Activated CD4-positive, alpha-beta T cell treated with anti-CD3 and anti-CD28 coated beads, Interleukin-2, amount 50 U/mL, for 1 hour (primary cell): ENCODE measurements at regions not wholly inside any gene's neighbourhood (a gene's known extent, or its start where the extent isn't known, plus 50 kb on each side); places are given as distances from the start of the nearest gene placed in this dataset.

Experiments used
- DNase-seq: peaks from one replicate; pipeline ENCODE4 v3.0.0-alpha.2; 2020

DNA sequence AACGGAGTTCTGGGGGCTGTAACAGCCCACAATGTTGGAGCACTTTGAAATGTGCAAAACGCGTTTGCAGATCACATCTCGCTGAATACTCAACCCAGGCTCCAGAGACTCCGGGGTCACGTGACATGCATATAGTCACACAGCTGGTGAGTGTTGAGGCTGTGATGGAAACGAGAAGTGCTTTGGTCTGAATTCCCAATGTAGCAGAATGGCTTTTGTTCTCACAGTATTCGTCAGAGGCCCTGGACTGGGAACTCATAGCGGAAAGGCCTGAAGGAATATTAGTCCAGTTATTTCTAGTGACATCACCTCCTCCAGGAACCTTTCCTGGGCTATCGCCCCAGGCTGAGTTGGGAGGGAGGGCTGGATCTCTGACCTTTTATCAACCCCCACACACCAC lies 95.8 kb upstream of the CRHR1 start:
- no peak for DNase-seq

DNA sequence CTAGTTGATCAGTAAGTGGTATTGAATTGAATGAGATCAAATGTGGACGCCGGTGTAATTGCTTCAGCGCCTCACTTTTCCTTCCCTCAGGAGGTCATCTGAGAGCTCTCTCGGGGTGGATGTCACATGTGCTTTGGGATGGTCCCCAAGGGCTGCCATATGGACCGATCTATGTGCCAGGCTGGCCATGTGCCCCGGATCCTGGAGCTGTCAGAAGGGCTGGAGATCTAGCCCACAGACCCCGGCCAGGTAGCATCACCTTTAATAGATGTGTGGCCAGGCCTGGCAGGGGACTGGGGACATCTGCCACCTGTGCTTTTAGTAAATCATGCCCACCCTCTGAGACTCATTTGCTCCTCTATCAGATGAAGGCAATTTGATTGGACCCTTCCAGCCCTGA lies 95.3 kb upstream of the CRHR1 start:
- no peak for DNase-seq

DNA sequence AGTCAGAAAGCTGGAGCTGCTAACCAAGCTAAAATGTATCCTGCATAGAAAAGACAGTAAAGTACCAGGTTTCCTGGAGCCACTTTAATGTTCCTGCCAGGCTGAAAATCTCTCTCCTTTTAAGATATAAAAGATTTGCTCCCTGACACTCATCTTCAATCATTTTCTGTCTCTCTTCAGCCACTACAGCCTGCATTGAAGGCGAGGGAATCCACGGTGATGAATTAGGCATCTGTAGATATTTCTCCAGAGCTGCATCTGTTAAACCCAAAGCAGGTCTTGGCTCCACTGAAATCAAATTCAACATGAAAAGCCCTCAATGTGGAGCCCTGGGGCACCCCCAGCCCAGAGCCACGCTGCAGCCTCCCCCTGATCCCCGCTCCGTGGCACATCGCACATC lies 94.7 kb upstream of the CRHR1 start:
- DNase-seq, result no peak

DNA sequence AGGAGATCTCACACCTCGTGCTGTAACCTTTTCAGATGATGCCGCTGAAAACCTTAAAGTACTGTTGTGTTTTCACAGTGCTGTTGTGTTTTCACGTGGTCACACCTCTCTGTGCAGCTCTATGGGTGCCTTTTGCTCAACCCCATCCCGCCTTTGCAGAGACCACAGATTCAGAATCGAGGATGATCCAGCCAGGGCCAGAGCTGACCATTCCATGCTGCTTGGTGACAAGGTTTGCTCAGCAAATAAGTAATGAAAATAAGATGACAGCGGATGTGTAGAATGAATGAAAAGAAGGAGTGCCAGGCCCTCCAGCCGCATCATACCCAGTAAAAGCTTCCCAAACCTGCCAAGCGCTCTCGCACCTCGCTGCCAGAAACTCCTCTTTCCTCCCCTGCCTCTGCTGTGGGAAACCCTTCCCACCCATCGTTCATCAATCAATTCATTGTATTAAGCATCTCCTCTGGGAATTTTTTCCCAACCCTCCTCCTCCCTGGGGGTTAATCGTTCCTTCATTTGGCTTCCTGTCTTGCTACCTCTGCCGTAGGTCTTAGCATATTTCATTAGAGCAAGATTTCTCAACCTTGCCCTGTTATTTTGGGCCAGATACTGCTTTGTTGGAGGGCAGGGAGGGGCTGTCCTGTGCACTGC lies 93.4 kb upstream of the CRHR1 start:
- no peak for DNase-seq

DNA sequence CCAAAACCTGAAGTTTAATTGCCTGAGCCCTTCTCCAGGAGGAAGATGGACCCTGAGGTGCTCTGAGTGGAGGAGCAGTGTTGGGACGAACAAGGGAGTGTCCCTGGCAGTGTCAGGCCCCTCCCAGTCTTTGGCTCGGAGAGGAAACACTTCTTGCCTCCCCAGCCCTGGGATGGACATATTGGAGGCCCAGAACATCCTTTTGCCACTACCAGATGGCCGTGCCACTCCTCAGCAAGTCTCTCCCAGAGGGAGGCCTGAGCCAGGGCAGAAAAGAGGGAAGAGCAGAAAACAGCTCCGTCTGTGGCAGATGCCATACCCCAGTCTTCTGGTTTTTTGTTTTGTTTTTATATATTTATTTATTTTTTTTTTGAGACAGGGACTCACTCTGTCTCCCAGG lies 91.5 kb upstream of the CRHR1 start:
- DNase-seq, result no peak

DNA sequence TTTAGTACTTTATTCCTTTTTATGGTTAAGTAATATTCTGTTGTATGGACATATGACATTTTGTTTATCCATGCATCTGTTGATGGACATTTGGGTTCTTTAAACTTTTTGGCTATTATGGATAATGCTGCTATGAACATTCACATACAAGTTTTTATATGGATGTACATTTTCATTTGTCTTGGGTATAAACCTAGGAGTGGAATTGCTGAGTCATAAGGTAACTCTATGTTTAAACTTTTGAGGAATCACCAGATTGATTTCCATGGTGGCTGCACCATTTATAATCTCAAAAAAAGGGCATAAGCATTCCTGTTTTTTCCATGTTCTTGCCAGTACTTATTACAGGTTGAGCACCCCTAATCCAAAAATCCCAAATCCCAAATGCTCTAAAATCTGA lies 90.3 kb upstream of the CRHR1 start:
- DNase-seq, result no peak

DNA sequence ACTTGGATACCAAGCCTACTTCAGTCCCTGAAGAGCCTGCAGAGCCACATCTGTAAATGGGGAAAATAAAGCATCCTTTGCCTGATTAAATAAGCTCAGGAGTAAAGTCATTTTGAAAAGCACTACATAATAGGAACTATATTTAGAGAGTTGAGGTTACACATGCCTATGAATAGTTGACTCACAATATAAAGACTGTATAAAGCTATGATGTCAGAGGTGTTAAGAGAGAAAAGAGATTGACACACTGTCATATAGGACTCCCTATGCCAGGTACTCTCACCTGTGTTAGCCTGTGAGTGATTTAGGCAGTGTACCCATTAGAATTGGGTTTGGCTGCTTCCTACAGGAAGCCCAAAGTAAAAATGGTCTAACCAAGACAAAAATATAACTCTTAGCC lies 87.7 kb upstream of the CRHR1 start:
- no peak for DNase-seq

DNA sequence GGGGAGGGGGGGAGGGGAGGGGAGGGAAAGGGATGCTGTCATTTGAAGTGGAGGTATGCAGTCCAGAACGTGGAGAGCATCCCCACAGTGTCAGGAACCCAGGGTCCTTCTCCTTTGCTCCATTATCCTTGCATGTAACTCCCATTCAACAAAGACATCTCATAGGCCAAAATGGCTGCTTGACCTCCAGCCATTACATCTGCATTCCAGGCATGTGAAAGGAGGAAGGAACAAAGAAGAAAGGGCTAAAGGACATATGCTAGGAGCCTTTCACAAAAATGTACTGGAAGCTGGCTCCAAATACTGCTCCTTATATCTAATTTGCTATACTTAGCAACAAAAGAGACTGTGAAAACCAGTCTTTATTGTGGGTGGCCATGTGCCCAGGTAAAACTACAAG lies 87.0 kb upstream of the CRHR1 start:
- no peak for DNase-seq

DNA sequence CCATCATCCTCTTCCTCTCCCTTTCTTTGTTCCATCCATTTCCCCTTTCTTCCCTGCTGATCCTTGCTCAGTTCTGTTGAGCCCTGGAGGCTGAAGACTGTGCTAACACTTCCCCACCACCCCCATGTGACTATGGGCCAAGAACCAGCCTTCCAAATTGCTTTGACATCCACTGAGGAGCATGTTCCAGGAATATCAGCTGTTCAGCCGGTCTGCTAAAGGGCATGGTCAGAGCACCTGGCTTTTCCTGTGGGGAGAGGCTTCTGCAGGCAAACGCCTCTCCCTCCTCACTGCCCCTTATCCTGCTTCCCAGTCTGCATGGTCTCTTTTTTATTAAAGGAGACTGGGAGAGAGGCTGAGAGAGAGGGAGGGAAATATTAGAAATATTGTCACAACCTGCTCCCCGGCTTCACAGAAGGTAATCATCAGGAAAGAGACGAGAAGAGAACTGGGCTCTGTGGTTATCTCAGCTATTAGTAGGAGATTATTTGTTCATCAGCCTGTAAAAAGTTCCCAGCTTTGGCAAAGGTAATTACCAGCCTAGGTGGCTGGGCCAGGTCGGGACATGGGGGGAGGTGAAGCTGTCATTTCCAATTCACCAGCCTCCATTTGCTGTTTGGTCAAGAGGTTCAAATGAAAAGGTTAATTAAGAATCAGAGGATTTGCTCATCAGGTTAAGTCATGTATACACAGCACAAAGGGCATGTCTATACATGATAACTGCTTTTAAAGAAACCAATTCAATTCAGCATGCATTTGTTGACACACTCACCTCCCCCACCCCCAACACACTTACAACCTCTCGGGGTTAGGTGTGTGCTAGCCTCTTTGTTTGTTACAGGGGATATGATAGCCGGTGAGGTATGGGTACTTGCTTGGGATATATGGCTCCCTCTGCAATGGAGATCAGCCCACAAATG lies 83.7 kb upstream of the CRHR1 start:
- DNase-seq, result no peak

DNA sequence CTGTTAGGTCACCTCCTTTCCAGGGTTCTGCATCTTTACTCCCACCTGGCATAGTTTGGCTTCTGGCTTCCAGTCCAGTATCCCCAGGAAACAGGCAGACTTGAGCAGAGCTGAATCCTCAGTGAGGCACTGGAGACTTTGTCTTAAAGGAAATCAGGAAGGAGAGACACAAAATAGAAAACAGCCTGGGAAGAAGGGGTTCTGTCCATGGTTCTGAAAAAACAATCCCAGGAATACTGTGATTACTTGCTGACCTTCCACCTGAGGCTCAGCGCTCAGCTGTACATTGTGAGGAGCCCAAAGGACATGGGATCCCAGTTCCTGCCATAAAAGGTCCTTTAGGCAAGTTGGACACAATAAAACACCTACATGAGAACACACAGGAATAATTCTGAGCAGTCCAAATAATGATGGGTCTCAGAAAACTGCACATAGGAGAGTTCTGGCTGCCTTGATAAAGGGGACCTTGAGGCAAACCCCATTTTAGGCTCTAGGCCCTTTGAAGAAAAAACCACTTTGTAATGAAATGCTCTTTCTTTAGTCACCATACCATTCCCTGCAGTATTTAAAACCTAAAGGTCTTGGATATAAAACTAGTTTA lies 81.4 kb upstream of the CRHR1 start:
- DNase-seq, result no peak

DNA sequence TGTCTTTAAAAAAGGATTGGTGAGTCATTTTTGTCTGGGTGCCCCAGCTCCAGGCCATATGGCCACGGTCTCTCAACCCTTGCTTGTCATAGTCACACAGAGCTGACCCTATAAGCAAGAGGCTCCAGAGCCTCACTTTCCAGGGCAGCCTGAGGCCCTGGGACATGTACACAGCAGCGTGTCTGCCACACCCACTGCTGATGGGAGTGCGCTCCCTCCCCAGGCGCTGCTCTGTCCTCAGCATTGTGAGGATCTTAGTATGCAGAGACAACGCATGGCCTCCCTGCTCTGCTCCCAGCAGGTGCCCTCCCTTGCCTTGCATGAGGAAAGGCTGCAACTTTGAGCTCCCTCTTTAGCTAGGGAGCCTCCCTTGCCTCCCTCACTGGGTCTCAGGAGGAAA lies 80.8 kb upstream of the CRHR1 start:
- DNase-seq, result no peak

DNA sequence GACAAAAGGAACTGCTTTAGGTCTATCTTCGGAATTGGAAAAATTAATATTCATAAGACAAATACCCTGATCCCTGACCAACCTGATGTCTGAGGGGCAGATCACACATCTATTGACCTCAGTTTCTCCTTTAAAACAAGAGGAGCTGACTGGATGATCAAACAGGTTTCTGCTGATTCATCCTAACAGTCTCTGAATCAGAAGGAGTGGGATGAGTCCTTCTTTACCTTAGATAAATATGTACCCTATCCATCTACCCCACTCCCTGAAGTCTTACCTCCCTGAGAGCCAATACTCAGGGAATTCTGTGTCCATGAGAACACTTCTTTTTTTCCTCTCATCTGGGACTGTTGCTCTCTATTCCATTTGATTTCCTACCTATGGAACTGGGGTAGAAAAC lies 80.3 kb upstream of the CRHR1 start:
- DNase-seq, result no peak

DNA sequence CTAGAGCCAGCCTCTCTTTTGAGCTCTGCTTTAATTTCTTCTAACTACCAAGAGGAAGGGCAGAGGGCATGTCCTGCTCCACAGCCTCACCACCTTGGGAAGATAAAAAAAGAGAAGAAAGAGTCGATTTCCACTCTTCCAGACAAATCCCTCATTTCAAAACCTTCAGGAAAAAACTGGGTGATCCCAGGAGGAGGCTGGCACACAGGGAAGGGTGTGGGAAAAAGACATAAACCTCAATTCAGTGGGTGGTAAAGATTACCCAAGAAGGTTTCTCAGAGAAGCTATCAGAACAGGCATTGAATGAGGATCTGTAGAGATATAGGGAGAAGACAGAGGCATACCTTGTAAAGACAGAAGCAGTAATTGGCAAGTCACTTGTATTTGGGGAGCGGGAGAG lies 79.9 kb upstream of the CRHR1 start:
- no peak for DNase-seq

DNA sequence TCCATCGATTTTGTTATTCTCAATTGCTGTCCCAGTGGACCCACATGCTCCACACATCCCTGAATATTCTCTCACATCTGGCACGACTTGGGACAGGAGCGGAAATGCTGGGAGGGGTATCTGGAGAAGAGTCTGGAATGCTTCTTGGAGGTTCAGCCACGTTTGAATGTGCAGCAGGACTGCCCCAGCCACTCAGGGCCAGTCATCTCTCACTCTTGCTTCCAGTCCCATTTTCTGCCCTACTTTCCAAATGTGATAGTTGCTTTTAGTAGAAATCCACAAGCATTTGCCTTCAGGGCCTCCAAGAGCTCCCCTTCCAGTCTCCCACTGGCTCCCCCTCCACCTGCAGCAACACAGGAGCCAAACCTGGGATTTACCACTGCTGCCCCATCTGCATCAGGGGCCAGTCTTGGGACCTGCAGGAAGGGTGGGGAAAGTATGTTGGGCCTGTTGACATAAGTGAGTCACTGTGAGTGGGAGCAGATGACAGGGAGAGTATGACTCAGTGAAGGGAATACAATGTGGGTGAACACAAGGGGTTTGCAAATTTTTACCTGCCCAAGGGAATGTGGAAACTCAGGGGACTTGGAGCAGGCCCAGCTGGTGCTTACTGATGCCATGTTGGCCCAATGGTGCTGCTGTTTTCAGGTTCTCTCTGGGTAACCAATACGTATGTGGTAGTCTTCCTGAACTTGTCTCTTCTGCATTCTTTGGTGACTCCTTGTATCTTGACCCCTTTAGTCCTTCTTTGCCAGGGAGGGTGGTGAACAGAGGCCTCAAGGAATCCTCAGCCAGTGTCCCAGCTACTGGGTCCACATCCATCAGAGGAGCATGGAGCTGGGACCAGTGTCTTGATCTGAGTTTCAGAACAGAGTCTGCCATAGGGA lies 78.8 kb upstream of the CRHR1 start:
- DNase-seq, result no peak

DNA sequence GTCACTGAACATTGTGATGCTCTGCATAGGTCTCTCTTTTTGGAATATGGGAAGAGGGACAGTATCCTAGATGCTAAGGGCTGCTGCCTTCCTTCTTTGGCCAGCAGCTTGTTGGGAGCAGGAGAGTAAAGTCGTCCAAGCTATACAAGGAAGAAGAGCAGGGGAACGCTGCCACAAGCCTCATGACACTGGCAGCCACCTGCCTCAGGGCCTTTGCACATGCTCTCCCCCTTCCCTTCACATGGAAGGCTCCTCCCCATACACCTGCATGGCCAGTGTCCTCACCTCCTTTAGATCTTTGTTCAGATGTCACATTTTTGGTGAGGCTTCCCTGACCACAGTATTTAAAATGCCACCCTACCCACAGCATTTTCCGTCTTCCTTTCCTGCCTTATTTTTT lies 78.1 kb upstream of the CRHR1 start:
- no peak for DNase-seq

DNA sequence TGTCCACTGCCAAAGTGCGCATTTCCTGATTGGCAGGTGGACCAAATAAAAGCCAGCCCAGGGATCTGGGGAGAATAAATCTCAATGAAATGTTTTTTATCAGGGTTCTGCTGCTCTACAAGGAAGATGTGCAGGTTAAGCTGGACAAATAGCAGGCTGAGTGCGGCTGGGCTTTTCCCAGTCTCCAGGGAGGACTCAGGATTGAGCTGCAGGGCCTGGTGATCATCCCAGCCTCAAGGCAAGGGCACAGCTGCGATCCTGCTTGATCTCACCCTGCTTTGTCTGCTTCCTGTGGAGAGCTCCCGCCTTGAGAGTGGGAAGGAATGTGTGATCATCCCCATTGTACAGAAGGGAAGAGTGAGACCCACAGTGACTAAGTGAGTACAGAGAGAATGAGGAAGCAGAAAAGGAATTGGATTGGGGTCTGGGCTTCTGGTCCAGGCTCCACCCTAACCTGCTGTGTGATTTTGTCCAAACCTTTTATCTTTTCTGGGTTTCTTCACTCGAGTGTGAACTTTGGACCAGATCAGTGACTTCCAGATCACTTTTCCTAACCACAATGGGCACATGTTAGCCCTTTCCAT lies 75.3 kb upstream of the CRHR1 start:
- no peak for DNase-seq

DNA sequence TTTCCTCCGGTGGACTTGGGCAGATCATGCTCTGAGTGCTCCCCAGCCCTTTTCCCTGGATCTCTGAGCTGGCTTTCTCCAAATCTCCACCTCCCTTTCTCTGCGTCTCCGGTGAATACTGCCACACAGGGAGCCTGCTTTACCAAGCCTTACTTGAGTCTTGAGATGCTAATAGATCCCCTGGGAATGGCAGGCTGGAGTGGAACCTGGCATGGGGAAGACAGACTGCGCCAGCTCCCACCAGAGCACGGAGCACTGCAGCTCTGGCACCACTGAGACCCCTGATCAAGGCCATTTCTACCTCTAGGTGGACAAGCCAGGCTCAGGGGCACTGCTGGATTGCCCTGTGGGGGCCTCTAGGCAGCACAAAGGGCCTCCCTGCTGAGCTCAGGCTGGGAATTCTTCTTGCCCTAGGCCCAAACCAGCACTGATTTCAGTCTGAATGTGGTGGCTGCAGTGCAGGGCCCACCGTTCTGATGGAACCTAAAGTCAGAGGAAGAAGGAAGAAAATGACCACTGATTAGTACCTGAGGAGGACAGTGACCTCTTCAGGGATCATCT lies 74.3 kb upstream of the CRHR1 start:
- DNase-seq, result no peak

DNA sequence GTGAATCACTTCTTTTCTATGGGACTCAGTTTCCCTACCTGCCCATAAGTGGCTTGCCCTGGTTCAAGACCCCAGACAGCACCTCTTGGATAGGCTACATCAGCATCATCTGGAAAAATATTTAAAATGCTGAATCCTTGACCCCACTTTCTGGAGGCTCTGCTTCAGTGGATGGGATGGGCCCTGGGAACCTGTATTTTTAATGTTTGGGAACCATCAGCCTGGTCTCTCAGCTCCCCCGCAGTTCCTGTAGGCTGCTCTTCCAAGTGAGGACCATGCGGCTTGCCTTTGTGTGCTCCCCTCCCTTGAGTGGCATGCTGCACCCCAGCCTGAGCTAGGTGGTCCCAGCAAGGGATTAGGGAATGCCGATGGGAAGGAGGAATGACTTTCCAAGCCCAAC lies 68.3 kb upstream of the CRHR1 start:
- no peak for DNase-seq

DNA sequence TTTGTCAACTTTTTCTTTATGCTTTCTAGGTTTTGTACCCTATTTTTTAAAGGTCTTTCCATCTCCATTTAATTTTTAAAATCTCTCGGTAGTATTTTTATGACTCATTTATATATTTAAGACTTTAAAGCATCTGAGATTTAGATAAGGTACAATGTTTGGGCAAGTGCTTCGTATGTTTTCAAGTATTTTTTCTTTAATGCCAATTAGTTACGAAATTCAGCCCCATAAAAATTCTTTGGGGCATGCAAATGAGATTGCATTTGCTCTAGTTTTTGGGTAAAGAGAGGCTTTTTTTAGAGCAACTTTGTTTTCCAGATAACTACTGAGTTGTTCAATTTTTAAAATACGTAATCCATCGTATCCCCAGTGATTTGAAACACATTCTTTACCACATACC lies 65.3 kb upstream of the CRHR1 start:
- no peak for DNase-seq

DNA sequence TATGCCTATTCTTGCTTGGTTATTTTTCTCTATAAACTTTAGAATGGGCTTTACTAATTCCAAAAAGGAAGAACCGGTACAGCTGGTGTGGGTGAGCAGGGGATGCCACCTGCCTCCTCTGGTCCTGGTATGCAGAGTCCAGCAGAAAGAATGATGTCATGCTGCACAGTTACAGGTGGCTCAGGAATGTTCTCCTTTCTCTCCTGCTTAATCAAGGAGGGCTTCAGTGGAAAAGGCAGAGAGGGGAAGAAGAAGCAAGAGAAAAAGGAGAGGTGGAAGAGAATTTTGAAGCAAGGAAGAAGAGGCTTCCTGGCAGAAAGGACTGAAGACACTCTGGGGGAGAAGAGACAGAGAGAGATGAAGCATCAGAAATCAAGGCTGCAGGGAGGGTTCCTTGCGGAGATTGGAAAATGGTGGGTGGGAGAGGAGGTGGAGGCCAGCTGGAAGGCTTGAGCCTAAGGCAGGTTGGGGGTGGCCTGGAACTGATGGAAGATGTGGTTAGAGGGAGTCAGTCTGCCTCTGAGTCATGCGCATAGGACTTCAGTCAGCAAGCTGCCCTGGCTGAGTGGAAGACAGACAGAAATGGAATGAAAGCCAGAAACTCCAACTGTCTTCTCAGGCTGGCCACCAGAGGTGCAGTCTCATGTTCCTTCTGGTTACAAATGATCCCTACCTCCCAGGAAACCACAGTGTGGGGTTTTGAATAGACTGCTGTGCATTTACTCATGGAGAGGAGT lies 64.6 kb upstream of the CRHR1 start:
- no peak for DNase-seq

DNA sequence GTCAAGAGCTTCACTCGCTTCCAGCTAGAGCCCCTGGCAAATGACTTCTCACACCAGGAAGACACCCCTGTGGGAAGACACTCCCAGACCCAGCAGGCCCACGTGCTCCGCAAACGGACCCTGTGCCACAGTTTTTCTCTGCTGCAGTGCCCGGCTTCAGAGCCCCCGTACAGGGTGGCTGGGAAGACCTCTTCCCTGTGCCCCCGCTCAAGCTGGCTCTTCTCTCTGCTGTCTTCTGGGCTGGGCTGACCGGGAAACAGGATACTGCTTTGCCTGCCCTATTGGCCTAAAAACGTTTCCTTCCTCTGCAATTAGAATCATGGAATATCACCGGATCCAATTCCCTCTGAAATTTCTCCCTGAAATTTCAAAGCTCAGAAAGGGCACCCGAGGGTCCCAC lies 63.7 kb upstream of the CRHR1 start:
- DNase-seq, result no peak

DNA sequence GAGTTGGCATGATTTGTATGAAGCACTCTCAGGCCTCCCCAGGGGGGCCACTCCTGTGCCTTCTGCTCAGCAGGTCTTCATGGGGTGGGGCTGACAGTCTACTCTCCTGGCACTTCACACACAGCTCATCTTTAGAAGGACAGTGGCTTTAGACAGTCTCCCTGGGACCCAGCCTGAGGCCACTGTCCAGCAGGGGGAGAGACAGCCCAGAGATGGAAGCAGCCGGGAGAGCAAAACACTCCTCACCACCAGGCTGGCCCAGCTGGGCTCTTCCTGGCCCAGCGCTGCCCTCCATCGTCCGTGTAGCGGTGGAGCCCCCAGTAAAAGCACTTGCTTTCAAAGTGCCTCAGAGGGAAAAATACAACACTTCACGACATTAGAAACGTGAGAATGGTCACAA lies 62.0 kb upstream of the CRHR1 start:
- DNase-seq, result no peak
